Activated CD4-positive, alpha-beta T cell treated with anti-CD3 and anti-CD28 coated beads for 36 hours (primary cell): ENCODE measurements at regions not wholly inside any gene's neighbourhood (a gene's known extent, or its start where the extent isn't known, plus 50 kb on each side); places are given as distances from the start of the nearest gene placed in this dataset.

Source experiments
- ATAC-seq: fragments of 200-7000 bp; cut with Tn5 transposase; one replicate; pipeline ENCODE4 v1.10.0; 2021; ENCODE audit warnings: mild to moderate bottlenecking, moderate library complexity
- CTCF ChIA-PET: fragments of 350-600 bp; sonication (Branson Sonifier 250); formaldehyde crosslinking; loops from one replicate; lab custom pipeline; 2021; ENCODE audit warnings: antibody characterized with exemption; lab: Charles Lee
- POLR2A ChIA-PET: fragments of 350-600 bp; sonication (Branson Sonifier 250); formaldehyde crosslinking; loops from one replicate; lab custom pipeline; 2021; ENCODE audit warnings: antibody characterized with exemption, inconsistent platforms; lab: Charles Lee
- DNase-seq: peaks from one replicate; pipeline ENCODE4 v3.0.0-alpha.2; 2020
- H3K27ac Mint-ChIP-seq: one replicate; pipeline ENCODE4 v1.8.0; 2021; ENCODE audit warnings: mixed read lengths
- H3K27me3 Mint-ChIP-seq: one replicate; pipeline ENCODE4 v1.8.0; 2021; ENCODE audit warnings: mixed read lengths
- H3K36me3 Mint-ChIP-seq: one replicate; pipeline ENCODE4 v1.8.0; 2021; ENCODE audit warnings: low read depth, mixed read lengths
- H3K4me1 Mint-ChIP-seq: one replicate; pipeline ENCODE4 v1.8.0; 2021; ENCODE audit warnings: mixed read lengths
- H3K4me3 Mint-ChIP-seq: one replicate; pipeline ENCODE4 v1.8.0; 2021; ENCODE audit warnings: mild to moderate bottlenecking, moderate library complexity, mixed read lengths
- H3K9me3 Mint-ChIP-seq: one replicate; pipeline ENCODE4 v1.8.0; 2021; ENCODE audit warnings: low read depth, mixed read lengths
- intact Hi-C, 2 experiments: fragments of 100-400 bp; cut with DNase I in 1 of 2; cut with micrococcal nuclease in 1 of 2; formaldehyde crosslinking; loops; one replicate each; pipeline versions ENCODE4 v1.14.2 to v1.15.1; 2022 to 2024; cut with DNase I, micrococcal nuclease

- no peak overlapping the region for H3K4me3 Mint-ChIP-seq
- no peaks in the 10 kb centered on the region for H3K9me3 Mint-ChIP-seq
- no peaks in the 10 kb centered on the region for H3K27me3 Mint-ChIP-seq
- H3K4me1 Mint-ChIP-seq, result no peaks in the 10 kb centered on the region
- intact Hi-C loops, result no loop called here
- CTCF ChIA-PET, result interaction anchor here (0.6 to 1.3 kb wide), 3 partner anchors 11 to 759 kb away, joined by 3 to 4 read pairs (median 3); no protein-coding TSS in a partner anchor
- H3K36me3 Mint-ChIP-seq, result no peaks in the 10 kb centered on the region
- H3K27ac Mint-ChIP-seq, result no peak overlapping the region
- no peak for DNase-seq
- no peak for ATAC-seq
- POLR2A ChIA-PET, result no interaction called here
Measured at GRCh38 chr11:16412525-16413172, 56.3 kb upstream of the SOX6 start.

- ChIA-PET CTCF (no interaction called here), POLR2A (no interaction called here)
- intact Hi-C loops, result no loop called here
- Mint-ChIP-seq H3K36me3 (no peaks in the 10 kb centered on the region), H3K9me3 (no peaks in the 10 kb centered on the region), H3K4me1 (no peaks in the 10 kb centered on the region), H3K27ac (no peak overlapping the region), H3K27me3 (peaks cover 2% of the 10 kb centered on the region), H3K4me3 (no peak overlapping the region)
- ATAC-seq (no peak), DNase-seq (no peak)
Measured at GRCh38 chr11:16410479-16410878, 54.1 kb upstream of the SOX6 start.

- H3K4me3 Mint-ChIP-seq, result no peak overlapping the region
- no peak for ATAC-seq
- no peaks in the 10 kb centered on the region for H3K4me1 Mint-ChIP-seq
- no peak for DNase-seq
- peaks cover 2% of the 10 kb centered on the region for H3K27me3 Mint-ChIP-seq
- H3K9me3 Mint-ChIP-seq, result no peaks in the 10 kb centered on the region
- CTCF ChIA-PET, result no interaction called here
- POLR2A ChIA-PET, result no interaction called here
- intact Hi-C loops, result no loop called here
- H3K36me3 Mint-ChIP-seq, result no peaks in the 10 kb centered on the region
- H3K27ac Mint-ChIP-seq, result no peak overlapping the region
Measured at GRCh38 chr11:16408619-16409018, 52.3 kb upstream of the SOX6 start.

GRCh38 chr11:16406226-16406625 is 49.9 kb upstream of the SOX6 start:
- intact Hi-C loops, result no loop called here
- no peaks in the 10 kb centered on the region for H3K4me1 Mint-ChIP-seq
- ATAC-seq (no peak), DNase-seq (no peak)
- H3K4me3 Mint-ChIP-seq, result no peak overlapping the region
- H3K36me3 Mint-ChIP-seq, result no peaks in the 10 kb centered on the region
- H3K9me3 Mint-ChIP-seq, result no peaks in the 10 kb centered on the region
- H3K27ac Mint-ChIP-seq, result no peak overlapping the region
- ChIA-PET POLR2A (no interaction called here), CTCF (no interaction called here)
- peaks cover 2% of the 10 kb centered on the region for H3K27me3 Mint-ChIP-seq
